ENCODE measurements at regions not wholly inside any gene's neighbourhood (a gene's known extent, or its start where the extent isn't known, plus 50 kb on each side); places are given as distances from the start of the nearest gene placed in this dataset.

DNA sequence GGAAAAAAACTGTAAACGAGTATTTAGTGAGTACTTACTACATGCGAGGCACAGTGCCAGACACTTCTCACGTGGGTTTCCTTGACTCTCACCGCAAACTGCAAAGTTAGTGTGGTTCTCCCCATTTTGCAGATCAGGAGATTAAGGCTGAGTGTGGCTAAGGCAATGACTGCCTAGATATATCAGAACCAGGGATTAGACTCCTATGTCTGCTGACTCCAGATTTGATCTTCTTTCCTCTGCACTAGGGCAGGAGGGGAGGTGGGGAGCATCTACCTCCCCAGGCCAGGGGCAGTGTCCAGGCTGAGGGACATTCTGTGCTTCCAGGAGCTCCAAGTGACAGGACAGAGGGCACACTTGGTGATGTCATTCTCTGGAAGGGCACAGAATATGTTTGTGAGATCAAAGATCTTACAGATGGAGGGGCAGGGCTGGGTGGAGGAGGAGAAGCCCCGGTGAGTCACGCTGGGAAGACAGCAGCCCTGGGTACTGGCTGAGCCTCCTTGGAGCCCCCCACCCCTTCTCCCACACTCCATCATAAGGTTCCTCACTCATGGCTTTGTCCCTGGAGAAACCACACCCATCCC lies 92.4 kb downstream of the RHOB start (continued):
- no peak for TF ChIP-seq ZNF33A (CRISPR knock-in tag; IDR thresholded peaks at IDR 0.05; ENCODE audit: borderline replicate concordance)
- TF ChIP-seq GATAD1 (CRISPR knock-in tag; IDR thresholded peaks at IDR 0.05), result no peak
- TF ChIP-seq, protein P1, sequence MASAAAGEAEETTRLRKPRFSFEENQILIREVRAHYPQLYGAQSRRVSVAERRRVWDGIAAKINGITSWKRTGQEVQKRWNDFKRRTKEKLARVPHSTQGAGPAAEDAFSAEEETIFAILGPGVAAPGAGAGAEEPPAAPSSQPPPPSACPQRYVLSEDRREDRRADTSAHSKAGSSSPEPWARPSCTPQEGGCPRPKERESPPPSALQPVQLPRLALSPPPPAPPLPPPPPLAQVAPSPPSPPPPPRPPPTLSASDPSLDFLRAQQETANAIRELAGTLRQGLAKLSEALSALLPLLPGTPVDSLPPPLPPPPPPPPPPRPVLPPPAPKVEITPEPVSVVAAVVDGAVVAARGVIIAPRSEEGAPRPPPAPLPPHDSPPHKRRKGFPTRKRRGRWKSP (CRISPR knock-in tag; IDR thresholded peaks at IDR 0.05), result no peak; the same call in 1 of the 2 replicates
- peak; percentile 62 for TF ChIP-seq SP4 (CRISPR knock-in tag; IDR thresholded peaks at IDR 0.05)
- no peak for TF ChIP-seq MED13 (CRISPR knock-in tag; IDR thresholded peaks at IDR 0.05)
- TF ChIP-seq, protein P2, sequence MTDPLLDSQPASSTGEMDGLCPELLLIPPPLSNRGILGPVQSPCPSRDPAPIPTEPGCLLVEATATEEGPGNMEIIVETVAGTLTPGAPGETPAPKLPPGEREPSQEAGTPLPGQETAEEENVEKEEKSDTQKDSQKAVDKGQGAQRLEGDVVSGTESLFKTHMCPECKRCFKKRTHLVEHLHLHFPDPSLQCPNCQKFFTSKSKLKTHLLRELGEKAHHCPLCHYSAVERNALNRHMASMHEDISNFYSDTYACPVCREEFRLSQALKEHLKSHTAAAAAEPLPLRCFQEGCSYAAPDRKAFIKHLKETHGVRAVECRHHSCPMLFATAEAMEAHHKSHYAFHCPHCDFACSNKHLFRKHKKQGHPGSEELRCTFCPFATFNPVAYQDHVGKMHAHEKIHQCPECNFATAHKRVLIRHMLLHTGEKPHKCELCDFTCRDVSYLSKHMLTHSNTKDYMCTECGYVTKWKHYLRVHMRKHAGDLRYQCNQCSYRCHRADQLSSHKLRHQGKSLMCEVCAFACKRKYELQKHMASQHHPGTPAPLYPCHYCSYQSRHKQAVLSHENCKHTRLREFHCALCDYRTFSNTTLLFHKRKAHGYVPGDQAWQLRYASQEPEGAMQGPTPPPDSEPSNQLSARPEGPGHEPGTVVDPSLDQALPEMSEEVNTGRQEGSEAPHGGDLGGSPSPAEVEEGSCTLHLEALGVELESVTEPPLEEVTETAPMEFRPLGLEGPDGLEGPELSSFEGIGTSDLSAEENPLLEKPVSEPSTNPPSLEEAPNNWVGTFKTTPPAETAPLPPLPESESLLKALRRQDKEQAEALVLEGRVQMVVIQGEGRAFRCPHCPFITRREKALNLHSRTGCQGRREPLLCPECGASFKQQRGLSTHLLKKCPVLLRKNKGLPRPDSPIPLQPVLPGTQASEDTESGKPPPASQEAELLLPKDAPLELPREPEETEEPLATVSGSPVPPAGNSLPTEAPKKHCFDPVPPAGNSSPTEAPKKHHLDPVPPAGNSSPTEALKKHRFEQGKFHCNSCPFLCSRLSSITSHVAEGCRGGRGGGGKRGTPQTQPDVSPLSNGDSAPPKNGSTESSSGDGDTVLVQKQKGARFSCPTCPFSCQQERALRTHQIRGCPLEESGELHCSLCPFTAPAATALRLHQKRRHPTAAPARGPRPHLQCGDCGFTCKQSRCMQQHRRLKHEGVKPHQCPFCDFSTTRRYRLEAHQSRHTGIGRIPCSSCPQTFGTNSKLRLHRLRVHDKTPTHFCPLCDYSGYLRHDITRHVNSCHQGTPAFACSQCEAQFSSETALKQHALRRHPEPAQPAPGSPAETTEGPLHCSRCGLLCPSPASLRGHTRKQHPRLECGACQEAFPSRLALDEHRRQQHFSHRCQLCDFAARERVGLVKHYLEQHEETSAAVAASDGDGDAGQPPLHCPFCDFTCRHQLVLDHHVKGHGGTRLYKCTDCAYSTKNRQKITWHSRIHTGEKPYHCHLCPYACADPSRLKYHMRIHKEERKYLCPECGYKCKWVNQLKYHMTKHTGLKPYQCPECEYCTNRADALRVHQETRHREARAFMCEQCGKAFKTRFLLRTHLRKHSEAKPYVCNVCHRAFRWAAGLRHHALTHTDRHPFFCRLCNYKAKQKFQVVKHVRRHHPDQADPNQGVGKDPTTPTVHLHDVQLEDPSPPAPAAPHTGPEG (CRISPR knock-in tag; IDR thresholded peaks at IDR 0.05), result 0 out of 2 replicates have a peak, but pooled peaks have one; percentile 13
- TF ChIP-seq RAD21 (CRISPR knock-in tag; IDR thresholded peaks at IDR 0.05), result no peak
- no peak for TF ChIP-seq ARNT (IDR thresholded peaks at IDR 0.05)
- TF ChIP-seq, protein P3, sequence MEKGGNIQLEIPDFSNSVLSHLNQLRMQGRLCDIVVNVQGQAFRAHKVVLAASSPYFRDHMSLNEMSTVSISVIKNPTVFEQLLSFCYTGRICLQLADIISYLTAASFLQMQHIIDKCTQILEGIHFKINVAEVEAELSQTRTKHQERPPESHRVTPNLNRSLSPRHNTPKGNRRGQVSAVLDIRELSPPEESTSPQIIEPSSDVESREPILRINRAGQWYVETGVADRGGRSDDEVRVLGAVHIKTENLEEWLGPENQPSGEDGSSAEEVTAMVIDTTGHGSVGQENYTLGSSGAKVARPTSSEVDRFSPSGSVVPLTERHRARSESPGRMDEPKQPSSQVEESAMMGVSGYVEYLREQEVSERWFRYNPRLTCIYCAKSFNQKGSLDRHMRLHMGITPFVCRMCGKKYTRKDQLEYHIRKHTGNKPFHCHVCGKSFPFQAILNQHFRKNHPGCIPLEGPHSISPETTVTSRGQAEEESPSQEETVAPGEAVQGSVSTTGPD (CRISPR knock-in tag; IDR thresholded peaks at IDR 0.05), result no peak
- TF ChIP-seq ZFY (CRISPR knock-in tag; IDR thresholded peaks at IDR 0.05), result no peak
- TF ChIP-seq ZNF589 (CRISPR knock-in tag; conservative IDR thresholded peaks at IDR 0.05), result peak; percentile 15; the same call in 1 of the 2 replicates
- TF ChIP-seq BRCA1 (CRISPR knock-in tag; IDR thresholded peaks at IDR 0.05), result no peak
- TF ChIP-seq, protein P4, sequence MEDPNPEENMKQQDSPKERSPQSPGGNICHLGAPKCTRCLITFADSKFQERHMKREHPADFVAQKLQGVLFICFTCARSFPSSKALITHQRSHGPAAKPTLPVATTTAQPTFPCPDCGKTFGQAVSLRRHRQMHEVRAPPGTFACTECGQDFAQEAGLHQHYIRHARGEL (CRISPR knock-in tag; IDR thresholded peaks at IDR 0.05), result no peak
- TF ChIP-seq ZNF496 (CRISPR knock-in tag; IDR thresholded peaks at IDR 0.05; ENCODE audit: insufficient replicate concordance), result no peak
- no peak for TF ChIP-seq ZSCAN20 (CRISPR knock-in tag; IDR thresholded peaks at IDR 0.05; ENCODE audit: borderline replicate concordance)
- peak; percentile 0 for TF ChIP-seq XRCC5 (optimal IDR thresholded peaks at IDR 0.05; ENCODE audit: low read length)
- TF ChIP-seq HES4 (CRISPR knock-in tag; IDR thresholded peaks at IDR 0.05; ENCODE audit: borderline replicate concordance), result no peak
- no peak for TF ChIP-seq ZNF766 (CRISPR knock-in tag; IDR thresholded peaks at IDR 0.05; ENCODE audit: borderline replicate concordance)
- TF ChIP-seq IRX3 (CRISPR knock-in tag; IDR thresholded peaks at IDR 0.05; ENCODE audit: borderline replicate concordance, low read depth), result no peak; the same call in 1 of the 2 replicates
- TF ChIP-seq CBX1 (IDR thresholded peaks at IDR 0.05; ENCODE audit: low read depth), result peak; percentile 46
- TF ChIP-seq HMG20A (CRISPR knock-in tag; IDR thresholded peaks at IDR 0.05; ENCODE audit: borderline replicate concordance), result no peak; the same call in 1 of the 2 replicates

Data from HepG2 (cell line).